ENCODE measurements at regions not wholly inside any gene's neighbourhood (a gene's known extent, or its start where the extent isn't known, plus 50 kb on each side); places are given as distances from the start of the nearest gene placed in this dataset.

DNA sequence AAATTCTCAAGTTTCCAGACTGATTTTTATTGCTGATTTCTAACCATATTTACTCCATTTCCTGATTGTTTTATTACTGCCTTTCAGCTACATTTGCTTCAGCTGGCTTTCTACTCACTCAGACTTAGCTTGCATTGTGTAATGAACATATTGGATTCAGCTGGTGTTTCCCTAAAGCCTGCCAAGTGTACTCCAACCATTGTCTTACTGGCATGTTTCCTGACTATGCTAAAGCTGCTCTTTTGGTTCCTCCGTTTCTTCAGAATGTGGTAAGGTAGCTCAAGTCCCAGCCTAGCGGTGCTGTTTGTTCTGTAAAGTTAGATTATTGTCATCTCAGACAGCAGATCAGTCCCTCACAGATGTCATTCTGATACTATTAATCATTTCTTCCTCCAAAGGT, 53.1 kb upstream of the GLRA2 start:
- in situ Hi-C loops (cut with MboI; ENCODE audit: low pct_unique_long_range_greater_than_20kb, low sequenced_read_pairs), result no loop called here

DNA sequence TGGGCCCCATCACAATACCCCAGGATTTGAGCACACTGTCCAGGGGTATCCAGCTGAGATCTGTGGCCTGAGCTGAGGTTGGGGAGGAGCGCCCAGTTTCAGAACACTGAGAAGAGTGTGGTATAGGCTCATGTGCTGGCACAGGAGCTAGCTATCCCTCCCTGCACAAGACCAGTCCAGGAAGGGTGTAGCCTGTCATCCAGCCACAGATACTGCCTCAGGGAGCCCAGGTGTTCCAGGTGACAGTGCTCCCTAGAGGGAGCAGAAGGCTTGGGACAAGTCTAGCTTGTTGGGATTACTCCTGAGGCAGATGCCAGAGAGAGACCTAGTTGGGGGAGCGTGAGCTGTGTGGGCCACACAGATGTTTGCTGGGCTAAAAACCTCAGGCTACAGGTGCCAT, 79.6 kb upstream of the GLRA2 start:
- in situ Hi-C loops (cut with MboI; ENCODE audit: low pct_unique_long_range_greater_than_20kb, low sequenced_read_pairs), result no loop called here
- no peak for DNase-seq

More for the DNA sequence above, 53.1 kb upstream of the GLRA2 start:
- no peak for DNase-seq

DNA sequence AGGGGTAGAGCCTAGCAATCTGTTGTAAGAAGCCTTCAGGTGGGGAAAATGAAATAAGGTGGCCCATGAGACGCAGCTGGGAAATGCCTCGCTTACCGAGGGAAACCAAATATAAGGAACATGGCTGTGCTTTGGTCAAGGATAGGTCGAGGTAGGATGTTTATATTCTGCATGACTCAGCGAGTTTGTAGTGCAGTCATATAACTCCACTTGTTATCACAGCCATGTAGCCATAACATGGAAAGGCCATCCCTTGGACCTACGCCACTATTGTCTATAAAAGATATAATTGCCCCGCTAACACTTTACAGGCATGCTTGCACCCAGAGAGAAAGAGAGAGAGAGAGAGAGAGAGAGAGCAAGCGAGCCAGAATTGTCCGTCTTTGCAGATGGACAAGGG, 80.9 kb upstream of the GLRA2 start:
- DNase-seq, result no peak
- in situ Hi-C loops (cut with MboI; ENCODE audit: low pct_unique_long_range_greater_than_20kb, low sequenced_read_pairs), result no loop called here

DNA sequence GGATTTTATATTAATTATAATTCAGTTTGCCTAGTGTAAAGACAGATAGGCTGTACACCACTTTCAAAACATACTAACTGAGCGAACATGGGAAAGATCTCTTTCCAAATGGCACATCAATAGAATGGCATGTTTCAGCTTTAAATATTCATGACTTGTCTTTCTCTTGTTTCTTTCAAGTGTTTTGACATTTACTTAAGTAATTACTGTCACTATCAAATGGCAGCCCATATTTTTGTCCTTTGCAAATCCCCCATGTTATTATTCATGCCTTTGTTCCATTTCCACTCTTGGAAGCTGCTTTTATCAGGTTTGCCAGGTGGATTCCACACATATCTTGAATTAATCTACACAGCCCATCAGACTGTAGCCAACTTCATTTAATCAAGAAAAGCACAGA, 89.2 kb upstream of the GLRA2 start:
- in situ Hi-C loops (cut with MboI; ENCODE audit: low pct_unique_long_range_greater_than_20kb, low sequenced_read_pairs), result no loop called here

DNA sequence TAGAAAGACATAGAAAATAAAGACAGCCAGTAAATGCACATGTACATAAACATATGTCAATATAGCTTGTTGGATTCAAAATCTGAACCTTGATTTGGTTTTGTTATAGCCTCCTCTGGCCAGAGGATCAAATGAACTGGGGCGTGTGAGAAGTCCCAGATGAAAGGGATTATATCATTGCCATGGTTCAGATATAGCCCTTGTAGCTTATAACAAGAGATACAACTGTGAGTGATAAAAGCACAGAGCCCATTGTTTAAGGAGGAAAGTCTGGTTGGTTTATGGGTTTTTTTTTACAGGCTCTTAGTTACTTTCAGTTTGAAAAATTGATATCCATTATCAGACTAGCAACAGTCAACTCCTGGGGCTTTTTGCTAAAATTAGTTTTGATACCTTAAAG, 101.7 kb upstream of the GLRA2 start:
- in situ Hi-C loops (cut with MboI; ENCODE audit: low pct_unique_long_range_greater_than_20kb, low sequenced_read_pairs), result no loop called here

More for the DNA sequence above, 89.2 kb upstream of the GLRA2 start:
- no peak for DNase-seq

DNA sequence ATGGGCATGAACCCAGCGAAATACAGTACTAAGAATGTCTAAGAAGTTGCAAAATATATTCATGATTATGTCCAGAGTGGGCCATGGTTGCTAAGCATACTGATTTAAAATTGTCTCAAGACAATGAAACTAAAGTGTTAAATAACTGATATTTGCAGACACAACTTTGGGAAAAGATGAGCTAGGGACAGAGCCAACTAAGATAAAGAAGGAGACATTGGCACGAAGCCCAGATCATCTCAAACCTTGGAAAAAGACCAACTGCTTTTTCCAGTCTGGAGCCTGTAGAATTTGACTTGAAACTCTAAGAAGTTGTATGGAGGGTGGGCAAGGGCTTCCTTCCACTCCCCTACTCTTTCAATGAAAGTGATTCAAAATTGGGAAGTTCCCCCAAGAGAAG, 108.5 kb upstream of the GLRA2 start:
- no peak for DNase-seq
- in situ Hi-C loops (cut with MboI; ENCODE audit: low pct_unique_long_range_greater_than_20kb, low sequenced_read_pairs), result no loop called here

More for the DNA sequence above, 101.7 kb upstream of the GLRA2 start:
- DNase-seq, result no peak

DNA sequence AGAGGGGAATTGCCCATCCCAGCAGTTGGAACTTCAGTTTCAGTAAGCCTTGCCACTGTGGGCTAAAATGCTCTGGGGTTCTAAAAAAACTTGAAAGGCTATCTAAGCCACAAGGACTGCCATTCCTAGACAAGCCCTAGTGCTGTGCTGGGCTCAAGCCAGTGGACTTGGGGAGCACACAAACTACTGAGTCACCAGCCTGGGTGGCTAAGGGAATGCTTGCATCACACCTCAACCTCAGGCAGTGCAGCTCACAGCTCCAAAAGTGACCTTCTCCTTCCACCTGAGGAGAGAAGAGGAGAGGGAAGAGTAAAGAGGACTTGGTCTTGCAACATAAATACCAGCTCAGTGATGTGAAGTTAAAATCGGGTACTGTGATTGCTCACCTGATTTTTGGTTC, 116.7 kb upstream of the GLRA2 start:
- DNase-seq, result no peak
- in situ Hi-C loops (cut with MboI; ENCODE audit: low pct_unique_long_range_greater_than_20kb, low sequenced_read_pairs), result no loop called here

DNA sequence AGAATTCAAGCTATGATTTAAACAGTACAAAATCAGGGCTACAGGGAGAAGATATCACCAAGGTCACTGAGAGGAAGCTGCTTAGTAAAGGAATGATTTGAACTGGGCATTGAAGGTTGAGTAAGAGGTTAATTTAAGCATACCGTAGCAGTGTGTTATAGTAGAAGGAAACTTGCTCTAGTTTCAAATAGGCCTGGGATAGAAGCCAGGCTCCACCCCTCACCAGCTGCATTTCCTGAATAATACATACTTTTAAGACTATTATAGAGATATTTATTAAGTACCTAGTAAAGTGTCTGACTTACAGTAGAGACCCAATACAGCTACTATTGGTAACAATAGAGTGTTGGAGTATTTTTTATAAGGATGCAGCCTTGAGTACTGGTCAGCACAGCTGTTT, 118.0 kb upstream of the GLRA2 start:
- in situ Hi-C loops (cut with MboI; ENCODE audit: low pct_unique_long_range_greater_than_20kb, low sequenced_read_pairs), result no loop called here
- no peak for DNase-seq

DNA sequence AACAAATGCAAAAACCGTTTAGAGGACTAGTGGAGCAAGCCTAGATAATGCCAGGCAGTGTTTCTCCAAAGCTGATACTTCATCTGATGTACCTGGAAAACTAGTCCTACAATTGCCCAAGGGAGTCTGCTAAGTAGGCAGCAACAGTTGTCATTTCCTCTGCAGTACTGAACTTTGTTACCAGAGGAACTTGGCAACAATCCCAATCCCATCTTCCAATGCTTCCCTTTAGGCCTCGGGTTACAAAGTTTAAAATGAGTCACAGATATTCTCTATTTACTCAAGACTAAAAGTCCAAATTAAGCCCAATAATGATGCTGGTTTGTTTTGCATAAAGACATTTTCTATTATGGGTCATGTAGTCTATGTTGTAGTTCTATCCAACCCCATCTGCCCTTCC, 120.0 kb upstream of the GLRA2 start:
- no peak for DNase-seq
- in situ Hi-C loops (cut with MboI; ENCODE audit: low pct_unique_long_range_greater_than_20kb, low sequenced_read_pairs), result no loop called here

DNA sequence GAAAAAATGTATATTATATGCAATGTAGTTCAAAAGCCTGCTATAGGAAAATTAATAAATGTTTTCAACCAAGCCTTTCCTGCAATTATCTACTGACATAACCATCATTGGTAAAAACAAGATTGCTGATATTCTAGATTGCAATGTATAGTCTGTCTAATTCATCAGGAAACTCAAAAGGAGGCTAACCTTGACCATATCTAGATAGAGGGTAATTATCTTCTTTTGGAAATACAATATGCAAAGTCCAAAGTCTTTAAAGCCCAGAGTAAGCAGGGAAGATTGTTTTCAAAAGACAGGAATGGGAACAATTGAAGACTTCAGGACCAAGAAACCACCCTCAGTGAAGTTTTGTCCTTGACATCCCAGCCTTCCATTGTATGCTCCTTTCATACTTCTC, 123.1 kb upstream of the GLRA2 start:
- in situ Hi-C loops (cut with MboI; ENCODE audit: low pct_unique_long_range_greater_than_20kb, low sequenced_read_pairs), result no loop called here
- DNase-seq, result no peak

DNA sequence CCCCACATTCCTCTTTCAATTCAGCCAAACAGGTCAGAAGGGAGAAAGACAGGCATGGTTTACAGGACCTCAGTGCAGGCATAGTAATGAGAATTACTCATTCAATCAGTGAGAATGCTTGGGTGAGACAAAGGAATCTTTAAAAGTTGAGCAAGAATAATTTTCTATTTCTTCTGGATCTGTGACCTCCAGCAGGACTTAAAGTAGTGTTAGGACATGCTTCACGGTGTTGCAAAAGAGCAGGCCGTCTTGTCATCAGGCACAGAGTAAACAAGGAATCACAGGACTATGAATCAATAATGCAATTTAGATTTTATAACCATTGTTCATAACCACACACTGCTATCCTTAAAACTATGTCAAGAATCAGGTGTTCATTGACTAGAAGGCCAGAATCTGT, 130.6 kb upstream of the GLRA2 start:
- no peak for DNase-seq
- in situ Hi-C loops (cut with MboI; ENCODE audit: low pct_unique_long_range_greater_than_20kb, low sequenced_read_pairs), result no loop called here

DNA sequence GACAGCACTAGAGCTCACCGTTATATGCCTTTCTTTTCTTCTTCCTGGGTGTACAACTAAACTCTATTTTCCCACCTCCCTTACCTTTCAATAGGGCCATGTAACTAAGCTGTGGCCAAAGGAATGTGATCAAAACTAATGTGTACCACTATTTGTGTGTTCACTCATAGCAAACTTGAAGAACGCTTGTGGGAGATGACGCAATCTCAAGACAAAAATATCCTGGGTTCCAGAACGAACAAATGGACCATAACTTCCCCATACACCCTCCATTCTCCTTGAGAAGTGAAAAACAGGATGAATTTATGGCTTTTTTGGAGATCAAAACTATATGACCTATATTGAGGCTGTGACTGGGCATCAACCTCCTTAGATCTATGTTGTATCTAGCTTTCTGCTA, 139.7 kb upstream of the GLRA2 start:
- in situ Hi-C loops (cut with MboI; ENCODE audit: low pct_unique_long_range_greater_than_20kb, low sequenced_read_pairs), result no loop called here
- DNase-seq, result no peak

DNA sequence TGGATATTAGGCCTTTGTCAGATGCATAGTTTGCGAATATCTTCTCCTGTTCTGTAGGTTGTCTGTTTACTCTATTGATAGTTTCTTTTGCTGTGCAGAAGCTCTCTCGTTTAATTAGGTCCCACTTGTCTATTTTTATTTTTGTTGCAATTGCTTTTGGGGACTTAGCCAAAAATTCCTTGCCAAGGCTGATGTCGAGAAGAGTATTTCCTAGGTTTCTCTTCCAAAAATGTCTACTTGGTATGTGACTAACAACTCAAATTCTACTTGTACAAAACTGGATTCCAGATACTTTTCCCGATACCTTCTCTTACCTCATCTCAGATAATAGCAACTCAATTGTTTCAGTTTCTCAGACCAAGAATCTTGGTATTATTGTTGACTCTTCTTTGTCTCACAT, 142.4 kb upstream of the GLRA2 start:
- in situ Hi-C loops (cut with MboI; ENCODE audit: low pct_unique_long_range_greater_than_20kb, low sequenced_read_pairs), result no loop called here
- DNase-seq, result no peak

DNA sequence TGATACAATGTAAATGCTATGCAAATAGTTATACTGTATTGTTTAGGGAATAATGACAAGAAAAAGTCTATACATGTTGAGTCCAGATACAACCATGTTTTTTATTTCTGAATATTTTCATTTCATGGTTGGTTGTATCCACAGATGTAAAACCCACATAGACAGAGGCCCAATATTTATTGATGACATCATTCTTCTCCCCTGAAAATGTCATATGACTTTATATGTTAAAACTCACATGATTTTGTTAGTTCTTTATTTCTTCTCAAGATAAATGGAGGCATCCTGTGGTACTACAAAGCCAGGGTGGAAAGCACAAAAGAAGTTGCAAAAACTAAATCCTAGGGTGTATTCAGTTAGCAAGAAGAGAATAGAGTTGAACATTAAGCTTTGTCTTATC, 149.3 kb upstream of the GLRA2 start:
- no peak for DNase-seq
- in situ Hi-C loops (cut with MboI; ENCODE audit: low pct_unique_long_range_greater_than_20kb, low sequenced_read_pairs), result no loop called here

DNA sequence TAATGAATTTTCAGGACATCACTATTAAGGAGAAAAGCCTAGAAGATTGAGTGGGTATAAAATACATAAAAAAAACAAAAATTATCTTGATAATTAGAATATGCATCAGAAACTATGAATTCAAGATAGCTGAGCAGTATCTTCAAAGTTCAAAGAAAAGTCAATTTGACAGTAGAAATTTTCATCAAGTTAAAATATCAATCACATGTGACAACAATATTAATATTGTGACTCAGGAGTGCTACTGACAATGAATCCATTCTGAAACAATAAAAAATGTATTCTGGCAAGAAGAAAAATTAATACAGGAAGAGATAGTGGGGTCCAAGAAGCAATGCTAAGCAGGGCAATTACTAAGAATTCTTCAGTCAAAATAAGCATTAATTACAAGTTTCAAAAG, 151.9 kb upstream of the GLRA2 start:
- DNase-seq, result no peak
- in situ Hi-C loops (cut with MboI; ENCODE audit: low pct_unique_long_range_greater_than_20kb, low sequenced_read_pairs), result no loop called here

DNA sequence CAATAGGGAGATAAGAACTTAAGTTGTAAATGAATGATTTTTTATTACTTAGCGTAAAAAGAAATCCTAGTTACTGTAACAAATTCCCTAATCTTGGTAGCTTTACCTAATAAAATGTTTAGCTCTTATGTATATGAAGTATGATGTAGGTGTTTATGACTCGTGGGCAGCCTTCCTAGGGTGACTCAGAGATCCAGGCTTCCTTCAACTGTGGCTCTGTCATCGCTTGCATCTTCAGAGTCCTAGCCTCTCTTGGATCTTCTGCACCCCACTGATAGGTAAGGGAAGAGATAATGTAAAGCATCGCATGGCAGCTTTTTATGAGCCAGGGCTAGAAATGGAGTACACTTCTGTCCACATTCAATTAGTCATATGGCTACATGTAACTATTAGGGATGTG, 165.6 kb upstream of the GLRA2 start:
- in situ Hi-C loops (cut with MboI; ENCODE audit: low pct_unique_long_range_greater_than_20kb, low sequenced_read_pairs), result no loop called here
- DNase-seq, result no peak

DNA sequence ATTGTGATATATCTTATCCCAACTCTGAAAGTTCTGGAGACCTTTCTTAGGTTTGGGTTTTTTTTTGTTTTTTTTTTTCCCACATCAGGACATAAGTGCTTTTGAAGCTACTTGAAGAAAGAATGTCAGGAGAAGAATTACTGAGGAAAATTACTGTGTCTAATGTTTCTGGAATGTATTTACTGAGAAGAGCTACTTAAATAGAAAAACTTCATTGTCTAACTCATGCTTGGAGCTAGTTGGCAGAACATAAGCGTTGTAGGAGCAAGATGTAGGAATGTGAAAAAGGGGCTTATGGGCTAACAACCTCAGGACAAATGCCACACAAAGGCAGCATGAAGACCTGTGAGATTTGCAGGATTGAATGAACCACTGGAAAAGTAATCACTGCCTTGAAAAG, 166.6 kb upstream of the GLRA2 start:
- in situ Hi-C loops (cut with MboI; ENCODE audit: low pct_unique_long_range_greater_than_20kb, low sequenced_read_pairs), result no loop called here
- DNase-seq, result no peak

DNA sequence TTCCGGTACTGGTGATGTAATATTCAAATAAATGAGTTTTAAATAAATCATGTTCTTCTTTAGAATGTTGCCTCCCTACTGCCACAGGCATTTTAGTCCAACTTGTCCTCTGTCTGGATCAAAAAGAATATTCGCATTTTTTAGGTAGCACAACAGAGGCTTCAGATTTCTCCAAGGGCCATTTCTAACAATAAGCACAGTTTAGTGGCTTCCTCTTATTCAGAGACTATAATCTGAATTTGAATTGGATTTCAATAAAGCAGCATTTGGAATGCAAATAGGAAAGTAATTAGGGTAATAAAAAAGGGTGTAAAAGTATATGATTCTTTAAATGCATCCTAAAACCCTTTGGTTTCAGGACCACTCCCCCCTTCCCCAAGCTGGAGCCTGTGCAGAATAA, 167.9 kb upstream of the GLRA2 start:
- no peak for DNase-seq
- in situ Hi-C loops (cut with MboI; ENCODE audit: low pct_unique_long_range_greater_than_20kb, low sequenced_read_pairs), result no loop called here

DNA sequence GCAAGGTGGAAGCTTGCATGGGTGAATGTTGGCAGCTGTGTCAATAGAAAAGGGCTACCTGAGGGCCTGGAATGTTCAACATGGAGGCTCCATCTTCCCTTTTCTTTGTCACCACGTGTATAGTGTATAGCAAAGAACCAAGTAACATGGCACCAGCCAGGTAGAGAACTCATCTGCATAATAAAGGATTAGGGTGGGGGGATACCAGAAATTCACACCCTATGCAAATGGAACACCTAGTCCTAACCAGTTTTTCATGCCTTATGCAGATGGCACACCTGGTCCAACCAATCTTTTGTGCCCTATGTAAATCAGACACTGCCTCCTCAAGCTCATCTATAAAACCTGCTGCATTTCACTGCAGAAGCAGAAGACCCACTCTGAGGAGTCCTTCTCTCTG, 169.6 kb upstream of the GLRA2 start:
- no peak for DNase-seq
- in situ Hi-C loops (cut with MboI; ENCODE audit: low pct_unique_long_range_greater_than_20kb, low sequenced_read_pairs), result no loop called here

DNA sequence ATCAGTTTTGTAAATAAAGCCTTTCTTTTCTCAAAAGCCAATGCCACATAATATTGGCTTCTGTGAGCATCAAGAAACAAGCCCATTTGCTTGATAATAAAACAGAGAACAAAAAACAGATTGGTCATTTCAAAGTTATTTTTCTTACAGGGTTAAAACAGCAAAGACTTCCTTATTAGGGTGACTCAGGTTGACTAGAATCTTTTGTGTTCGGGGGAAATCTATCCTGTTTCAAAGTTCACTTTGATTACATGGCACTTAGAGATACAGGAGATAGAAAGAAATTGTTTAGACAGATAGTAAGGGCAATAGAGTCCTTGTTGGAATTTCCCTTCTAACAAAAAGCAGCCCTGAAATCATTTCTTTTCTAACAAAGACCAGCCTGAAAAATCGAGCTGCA, 170.0 kb upstream of the GLRA2 start:
- in situ Hi-C loops (cut with MboI; ENCODE audit: low pct_unique_long_range_greater_than_20kb, low sequenced_read_pairs), result no loop called here
- DNase-seq, result no peak

DNA sequence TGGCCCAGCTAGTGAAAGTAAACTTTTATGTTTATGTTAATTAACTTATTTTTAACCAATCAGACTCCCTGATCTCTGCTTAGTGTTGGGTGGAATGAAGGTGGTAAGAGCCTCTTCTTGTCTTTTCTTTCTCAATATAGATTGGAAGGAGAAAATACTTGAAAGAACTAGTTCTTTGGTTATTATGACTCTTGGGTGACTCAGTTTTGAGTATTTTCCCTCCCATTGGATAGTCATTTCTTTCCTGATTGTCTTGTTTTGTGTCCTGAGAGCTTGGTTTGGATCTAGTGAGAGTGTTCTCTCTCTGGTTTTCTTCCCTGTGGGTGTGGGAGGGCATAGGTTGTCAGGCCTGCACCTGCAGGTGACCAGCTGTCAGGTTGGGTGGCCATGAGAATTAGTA, 172.0 kb upstream of the GLRA2 start:
- no peak for DNase-seq
- in situ Hi-C loops (cut with MboI; ENCODE audit: low pct_unique_long_range_greater_than_20kb, low sequenced_read_pairs), result no loop called here

DNA sequence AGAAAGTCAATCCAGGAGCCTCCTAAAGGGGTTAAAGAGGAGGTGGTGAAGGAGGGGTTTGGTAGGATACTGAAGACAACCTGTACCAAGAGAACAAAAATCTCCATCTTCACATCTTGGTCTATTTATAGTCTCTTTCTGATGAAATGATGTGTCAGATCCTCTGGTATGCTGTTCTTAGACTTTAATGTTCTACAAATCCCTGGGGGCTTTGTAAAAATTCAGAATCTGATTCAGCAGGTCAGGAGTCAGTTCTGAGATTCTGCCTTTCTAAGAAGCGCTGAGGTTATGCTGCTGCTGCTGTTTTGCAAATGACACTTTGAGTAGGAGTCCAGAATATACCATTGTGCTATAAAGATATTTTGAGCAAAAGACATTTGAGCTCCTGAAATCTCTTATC, 172.9 kb upstream of the GLRA2 start:
- in situ Hi-C loops (cut with MboI; ENCODE audit: low pct_unique_long_range_greater_than_20kb, low sequenced_read_pairs), result no loop called here
- no peak for DNase-seq

Data from KBM-7 (cell line).